HG02759 (cell line): ENCODE measurements at regions not wholly inside any gene's neighbourhood (a gene's known extent, or its start where the extent isn't known, plus 50 kb on each side); places are given as distances from the start of the nearest gene placed in this dataset.

Experiments
- ATAC-seq: cut with Tn5 transposase; IDR thresholded peaks from one replicate; pipeline ENCODE4 v1.9.1; 2021; ENCODE audit warnings: mild to moderate bottlenecking, moderate library complexity; ENCODE audit not compliant: unreplicated experiment

GRCh38 chr10:88023676-88024075 is 160.3 kb downstream of the PTEN start:
- ATAC-seq, result no peak

GRCh38 chr10:88026031-88026430 is 162.6 kb downstream of the PTEN start:
- no peak for ATAC-seq

GRCh38 chr10:88027570-88027969 is 164.1 kb downstream of the PTEN start:
- ATAC-seq, result peak; percentile 67

GRCh38 chr10:88028072-88028471 is 164.6 kb downstream of the PTEN start:
- peak; percentile 13 for ATAC-seq

- no peak for ATAC-seq
These were observed 165.2 kb downstream of the PTEN start for GRCh38 chr10:88028654-88029053.

- ATAC-seq, result no peak
These were observed 169.1 kb downstream of the PTEN start for GRCh38 chr10:88032566-88032965.

- ATAC-seq, result no peak
These were observed 170.0 kb downstream of the PTEN start for GRCh38 chr10:88033385-88033784.

GRCh38 chr10:88033793-88034192 is 170.4 kb downstream of the PTEN start:
- no peak for ATAC-seq

- ATAC-seq, result no peak
These were observed 172.7 kb downstream of the PTEN start for GRCh38 chr10:88036126-88036525.

GRCh38 chr10:88037623-88038022 is 174.2 kb downstream of the PTEN start:
- ATAC-seq, result no peak

GRCh38 chr10:88038268-88038667 is 174.8 kb downstream of the PTEN start:
- ATAC-seq, result no peak

- ATAC-seq, result no peak
These were observed 176.2 kb downstream of the PTEN start for GRCh38 chr10:88039496-88040200.

GRCh38 chr10:88041243-88042159 is 178.1 kb downstream of the PTEN start:
- ATAC-seq, result no peak

GRCh38 chr10:88042160-88043100 is 179.0 kb downstream of the PTEN start:
- ATAC-seq, result no peak

GRCh38 chr10:88045096-88045495 is 181.7 kb downstream of the PTEN start:
- ATAC-seq, result no peak

GRCh38 chr10:88045656-88046415 is 182.4 kb downstream of the PTEN start:
- no peak for ATAC-seq

GRCh38 chr10:88047579-88047978 is 184.2 kb downstream of the PTEN start:
- ATAC-seq, result no peak

GRCh38 chr10:88048312-88048711 is 184.9 kb downstream of the PTEN start:
- no peak for ATAC-seq

GRCh38 chr10:88049204-88049603 is 185.8 kb downstream of the PTEN start:
- no peak for ATAC-seq

GRCh38 chr10:88057720-88058119 is 194.3 kb downstream of the PTEN start:
- ATAC-seq, result no peak
